GM19035 (cell line): ENCODE measurements at regions not wholly inside any gene's neighbourhood (a gene's known extent, or its start where the extent isn't known, plus 50 kb on each side); places are given as distances from the start of the nearest gene placed in this dataset.
"Not testable (repeated sequence)": the region's sequence is repeated elsewhere in the genome, so short reads cannot be mapped to it uniquely, and the experiment has no call there.

Experiments used
- ATAC-seq: cut with Tn5 transposase; IDR thresholded peaks from one replicate; pipeline ENCODE4 v1.9.1; 2021; ENCODE audit not compliant: unreplicated experiment

DNA sequence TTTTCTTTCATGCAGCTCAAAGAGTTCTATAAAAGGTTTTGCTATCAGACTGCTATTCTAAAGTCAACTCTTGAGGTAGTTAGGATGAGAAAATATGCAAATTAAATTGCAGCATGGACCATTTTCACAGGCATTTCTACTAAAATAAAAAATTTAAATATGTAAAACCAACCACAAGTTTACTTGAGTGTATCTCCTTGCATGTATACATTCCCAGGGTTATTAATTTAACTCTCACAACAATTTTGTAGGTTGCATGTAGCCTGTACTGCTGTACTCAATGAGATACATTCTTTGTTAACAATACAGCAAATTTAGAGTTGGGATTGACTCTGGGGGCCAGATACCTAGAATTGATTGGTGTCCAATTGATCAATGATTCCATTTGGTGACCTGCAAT, 265.8 kb downstream of the MED10 start:
- no peak for ATAC-seq

GRCh38 chr5:6112125-6112524, 266.2 kb downstream of the MED10 start:
- no peak for ATAC-seq

DNA sequence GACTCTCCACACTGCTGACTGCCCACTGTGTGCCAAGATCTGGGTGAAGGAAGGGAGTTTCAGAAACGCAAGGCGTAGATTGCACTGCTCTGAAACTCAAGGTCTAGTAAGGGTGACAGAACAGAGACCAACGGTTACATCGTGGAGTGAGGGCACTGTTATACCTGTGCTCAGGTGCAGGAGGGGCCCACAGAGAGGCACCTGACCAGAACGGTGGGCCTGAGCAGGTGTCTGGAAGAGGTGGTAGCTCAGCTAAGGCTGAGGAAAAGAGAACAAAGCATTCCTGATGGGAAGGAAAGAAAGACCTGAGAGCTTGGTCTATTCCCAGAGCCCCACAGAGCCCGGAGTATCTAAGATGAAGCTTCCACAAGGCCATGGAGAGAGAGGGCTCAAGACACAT, 267.2 kb downstream of the MED10 start:
- ATAC-seq, result no peak

- no peak for ATAC-seq
Measured at GRCh38 chr5:6110441-6111005, 267.8 kb downstream of the MED10 start.

- ATAC-seq, result no peak
Measured at GRCh38 chr5:6108981-6109825, 269.1 kb downstream of the MED10 start.

- no peak for ATAC-seq
Measured at GRCh38 chr5:6108540-6108848, 269.9 kb downstream of the MED10 start.

DNA sequence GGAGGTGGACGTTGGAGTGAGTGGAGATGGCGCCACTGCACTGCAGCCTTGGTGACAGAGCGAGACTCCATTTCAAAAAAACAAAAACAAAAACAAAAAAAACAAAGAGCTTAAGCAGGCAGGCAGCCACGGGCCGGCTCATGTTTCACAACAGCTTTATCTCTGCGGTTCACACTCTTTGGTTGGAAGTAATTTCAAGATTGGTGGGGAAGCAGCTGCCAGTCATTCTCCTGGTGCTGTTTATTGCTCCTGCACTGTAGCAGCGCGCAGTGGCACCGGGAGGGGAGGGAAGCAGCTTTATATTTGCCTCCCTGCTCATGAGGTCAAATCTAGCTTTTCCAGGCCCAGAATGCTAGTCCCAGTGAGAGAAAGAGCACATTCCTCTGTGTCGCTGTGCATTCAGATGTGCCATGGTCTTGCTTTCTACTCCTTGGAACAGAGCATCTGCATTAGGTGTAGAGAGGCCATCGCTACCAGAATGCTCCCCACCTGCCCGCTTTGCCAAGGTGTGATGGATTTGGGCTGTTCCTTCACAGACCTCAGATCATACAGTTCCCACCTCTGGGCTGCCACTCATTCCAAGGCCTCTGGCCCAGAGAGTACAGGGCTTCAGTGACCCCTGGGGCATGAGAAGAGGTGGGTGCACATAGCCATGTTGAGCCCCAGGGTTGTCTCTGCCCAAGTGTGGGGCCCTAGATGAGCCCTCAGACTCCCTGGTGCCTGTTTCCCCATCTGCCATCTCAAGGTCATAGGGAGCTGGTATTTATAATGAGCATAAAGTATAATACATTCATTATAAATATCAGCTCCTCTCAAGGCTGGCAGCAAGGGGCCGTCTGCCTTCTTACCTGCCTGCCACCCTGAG, 270.4 kb downstream of the MED10 start:
- no peak for ATAC-seq

- no peak for ATAC-seq
Measured at GRCh38 chr5:6106756-6107155, 271.6 kb downstream of the MED10 start.

- ATAC-seq, result no peak
Measured at GRCh38 chr5:6105320-6105719, 273.0 kb downstream of the MED10 start.

- no peak for ATAC-seq
Measured at GRCh38 chr5:6096101-6096500, 282.2 kb downstream of the MED10 start.

GRCh38 chr5:6094180-6094579, 284.2 kb downstream of the MED10 start:
- ATAC-seq, result not testable (repeated sequence)

DNA sequence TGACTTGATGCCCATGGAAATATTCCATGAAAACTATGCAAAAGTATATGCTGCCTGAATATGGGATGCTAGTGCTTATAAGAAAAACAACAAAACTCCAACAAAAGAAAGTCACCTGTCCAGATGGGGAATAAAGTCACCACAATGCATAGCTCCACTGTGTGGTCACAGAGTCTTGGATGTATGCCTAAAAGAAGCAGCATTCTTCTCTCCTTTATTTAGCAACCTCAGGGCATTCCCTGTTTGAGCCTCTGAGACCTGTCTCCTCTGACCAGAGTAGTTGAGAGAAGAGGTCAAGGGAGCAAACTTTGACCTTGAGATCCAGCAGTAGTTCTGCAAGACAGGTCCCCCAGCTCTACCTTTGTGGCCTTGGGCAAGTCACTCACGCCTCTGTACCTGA, 287.5 kb downstream of the MED10 start:
- ATAC-seq, result no peak

DNA sequence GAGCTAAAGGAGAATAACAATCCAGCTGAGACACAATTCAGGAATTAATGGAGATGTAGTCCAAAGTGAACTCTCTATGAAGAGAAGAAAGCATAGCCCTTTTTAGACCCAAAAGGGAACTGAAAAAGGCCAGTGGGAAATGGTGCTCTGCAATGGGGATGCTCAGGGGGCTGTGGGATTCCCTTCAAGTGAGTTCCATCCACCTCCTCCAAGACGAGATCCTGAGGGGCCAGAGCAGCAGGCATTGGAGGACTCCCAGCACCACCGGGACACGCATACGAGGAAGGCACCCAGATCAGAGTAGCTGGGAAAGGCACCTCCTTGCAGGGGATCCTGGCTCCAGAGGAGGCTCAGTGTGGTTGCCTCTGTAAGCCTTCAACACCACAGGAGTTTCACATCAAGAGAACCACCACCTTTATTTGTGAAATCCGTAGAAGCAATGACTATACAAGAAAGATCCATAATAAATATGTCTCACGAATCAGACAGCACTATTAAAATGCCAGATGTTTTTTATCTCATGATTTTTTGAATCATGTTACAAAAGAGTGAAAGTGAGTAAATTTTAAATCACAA, 288.2 kb downstream of the MED10 start:
- no peak for ATAC-seq

GRCh38 chr5:6088706-6089105, 289.6 kb downstream of the MED10 start:
- ATAC-seq, result no peak

- ATAC-seq, result no peak
Measured at GRCh38 chr5:6087576-6087975, 290.8 kb downstream of the MED10 start.

GRCh38 chr5:6086871-6087270, 291.5 kb downstream of the MED10 start:
- ATAC-seq, result no peak

DNA sequence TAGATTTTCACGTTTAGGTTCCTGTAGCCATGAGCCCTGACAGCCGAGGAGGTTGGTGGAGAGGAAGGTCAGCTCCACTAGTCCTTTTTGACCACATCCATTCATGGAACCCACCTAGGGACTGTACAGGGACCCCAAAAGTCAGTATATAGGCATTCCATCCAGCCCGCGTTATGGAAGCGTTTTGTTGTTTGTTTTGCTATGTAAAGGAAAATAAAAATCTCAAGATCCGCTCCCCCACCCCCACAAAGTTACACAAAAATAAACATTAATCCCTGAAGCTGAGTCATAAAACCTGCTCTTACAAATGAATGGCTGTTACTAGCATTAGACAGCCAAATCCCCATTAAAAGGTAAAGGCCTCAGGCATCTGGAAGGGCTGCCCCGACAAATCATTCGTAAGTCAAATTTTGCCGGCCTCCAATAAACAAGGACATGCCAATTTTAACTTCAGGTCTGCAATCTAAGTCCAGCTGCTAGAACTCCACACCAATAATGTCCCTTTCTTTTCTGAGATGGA, 292.9 kb downstream of the MED10 start:
- ATAC-seq, result no peak

- ATAC-seq, result no peak
Measured at GRCh38 chr5:6084836-6085235, 293.5 kb downstream of the MED10 start.

GRCh38 chr5:6084376-6084775, 294.0 kb downstream of the MED10 start:
- ATAC-seq, result no peak

- ATAC-seq, result no peak
Measured at GRCh38 chr5:6083311-6083978, 294.9 kb downstream of the MED10 start.

DNA sequence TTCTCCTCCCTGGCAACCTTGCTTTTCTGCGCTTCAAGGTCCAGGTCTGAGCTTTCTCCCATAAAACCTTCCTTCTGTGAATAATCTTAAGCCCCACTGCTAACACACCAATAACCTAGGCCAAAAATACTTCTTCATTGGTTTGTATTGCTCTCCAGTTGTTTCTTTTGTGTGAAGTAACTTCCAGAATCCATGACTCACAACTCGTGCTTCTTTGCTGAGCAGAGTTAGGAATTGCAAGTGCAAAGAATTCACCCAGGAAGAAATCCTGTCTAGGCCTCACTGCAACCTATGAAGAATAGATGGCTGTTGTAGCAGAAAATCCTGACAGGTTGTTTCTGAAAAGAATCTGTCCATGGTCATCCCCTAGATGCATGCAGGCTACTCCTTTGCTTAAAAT, 295.7 kb downstream of the MED10 start:
- no peak for ATAC-seq
